B cell (primary cell): ENCODE measurements at regions not wholly inside any gene's neighbourhood (a gene's known extent, or its start where the extent isn't known, plus 50 kb on each side); places are given as distances from the start of the nearest gene placed in this dataset.

Source experiments
- CTCF ChIP-seq: fragments of 200-600 bp; IDR thresholded peaks from one replicate; pipeline ENCODE4 v1.8.0; 2022; ENCODE audit warnings: antibody characterized with exemption, mild to moderate bottlenecking
- EZH2 ChIP-seq: IDR thresholded peaks from 2 replicates; pipeline ENCODE4 v1.6.1; 2012; ENCODE audit warnings: borderline replicate concordance, low read depth, mild to moderate bottlenecking, moderate library complexity, low read length; ENCODE audit not compliant: insufficient read depth, poor library complexity, severe bottlenecking

GRCh38 chr21:39084979-39085729 is 98.1 kb downstream of the PSMG1 start:
- TF ChIP-seq CTCF (no peak), EZH2 (no peak)
